Liver (tissue), 8 donors: ENCODE measurements at regions not wholly inside any gene's neighbourhood (a gene's known extent, or its start where the extent isn't known, plus 50 kb on each side); places are given as distances from the start of the nearest gene placed in this dataset.
A peak's percentile ranks its signal among the peaks of the same experiment; 100 is the strongest.

Experiments
- DNase-seq: peaks from one replicate; pipeline ENCODE4 v3.0.0-alpha.2; 2017; ENCODE audit warnings: low spot score
- H3K27ac ChIP-seq, 2 donors: one replicate each; pipeline ENCODE4 v1.7.0; 2013; ENCODE audit warnings: inconsistent platforms in 2 of 2, low read length in 2 of 2, control low read depth in 1 of 2, low read depth in 1 of 2, mild to moderate bottlenecking in 1 of 2
- H3K27me3 ChIP-seq, 4 donors: one replicate each; pipeline versions ENCODE4 v1.6.1 to v1.7.0; 2013; ENCODE audit warnings: low read length in 3 of 4, inconsistent platforms in 1 of 4, mild to moderate bottlenecking in 1 of 4, moderate library complexity in 1 of 4; ENCODE audit not compliant: control insufficient read depth in 4 of 4, insufficient read depth in 4 of 4
- H3K36me3 ChIP-seq, 4 donors: one replicate each; pipeline versions ENCODE4 v1.6.1 to v1.7.0; 2013; ENCODE audit warnings: low read length in 3 of 4, mild to moderate bottlenecking in 3 of 4, low read depth in 1 of 4, moderate library complexity in 1 of 4; ENCODE audit not compliant: control insufficient read depth in 4 of 4, insufficient read depth in 3 of 4
- H3K4me1 ChIP-seq, 4 donors: one replicate each; pipeline versions ENCODE4 v1.6.1 to v1.7.0; 2013; ENCODE audit warnings: low read length in 3 of 4, mild to moderate bottlenecking in 3 of 4, moderate library complexity in 1 of 4; ENCODE audit not compliant: control insufficient read depth in 4 of 4, insufficient read depth in 4 of 4
- H3K4me3 ChIP-seq, 3 donors: one replicate each; pipeline versions ENCODE4 v1.6.1 to v1.7.0; 2013; ENCODE audit warnings: low read length in 3 of 3, control low read depth in 1 of 3, low read depth in 1 of 3, mild to moderate bottlenecking in 1 of 3
- H3K9ac ChIP-seq, 2 donors: one replicate each; pipeline ENCODE4 v1.7.0; 2013; ENCODE audit warnings: low read length in 2 of 2, mild to moderate bottlenecking in 2 of 2, moderate library complexity in 2 of 2, control low read depth in 1 of 2, low read depth in 1 of 2
- H3K9me3 ChIP-seq, 4 donors: one replicate each; pipeline versions ENCODE4 v1.6.1 to v1.7.0; 2013; ENCODE audit warnings: low read length in 3 of 4; ENCODE audit not compliant: control insufficient read depth in 4 of 4
- EGR1 ChIP-seq, 2 donors: IDR thresholded peaks; 2 replicates each; pipeline ENCODE4 v1.6.1; 2016 to 2018; ENCODE audit warnings: antibody characterized with exemption in 2 of 2, low read depth in 2 of 2
- FOXA1 ChIP-seq: IDR thresholded peaks from 2 replicates; pipeline ENCODE4 v1.6.1; 2016; ENCODE audit warnings: antibody characterized with exemption
- FOXA2 ChIP-seq: IDR thresholded peaks from 2 replicates; pipeline ENCODE4 v1.6.1; 2016; ENCODE audit warnings: antibody characterized with exemption
- GABPA ChIP-seq, 2 donors: IDR thresholded peaks in 1 of 2; conservative IDR thresholded peaks in 1 of 2; 2 replicates each; pipeline ENCODE4 v1.6.1; 2016; ENCODE audit warnings: antibody characterized with exemption in 2 of 2, mild to moderate bottlenecking in 1 of 2, moderate library complexity in 1 of 2
- HNF4A ChIP-seq, 2 donors: conservative IDR thresholded peaks; 2 replicates each; pipeline ENCODE4 v1.6.1; 2016; ENCODE audit warnings: antibody characterized with exemption in 2 of 2, mild to moderate bottlenecking in 2 of 2
- HNF4G ChIP-seq: IDR thresholded peaks from 2 replicates; pipeline ENCODE4 v1.6.1; 2016; ENCODE audit warnings: antibody characterized with exemption
- JUND ChIP-seq, 2 donors: IDR thresholded peaks; 2 replicates each; pipeline ENCODE4 v1.6.1; 2016; ENCODE audit warnings: antibody characterized with exemption in 2 of 2
- NR2F2 ChIP-seq: IDR thresholded peaks from 2 replicates; pipeline ENCODE4 v1.6.1; 2016; ENCODE audit warnings: antibody characterized with exemption
- RAD21 ChIP-seq, 2 donors: IDR thresholded peaks; 2 replicates each; pipeline ENCODE4 v1.6.1; 2016; ENCODE audit warnings: antibody characterized with exemption in 2 of 2, mild to moderate bottlenecking in 2 of 2
- RXRA ChIP-seq, 2 donors: IDR thresholded peaks; 2 replicates each; pipeline ENCODE4 v1.6.1; 2017 to 2018; ENCODE audit warnings: antibody characterized with exemption in 2 of 2, mild to moderate bottlenecking in 1 of 2
- SP1 ChIP-seq: IDR thresholded peaks from 2 replicates; pipeline ENCODE4 v1.6.1; 2018; ENCODE audit warnings: antibody characterized with exemption, mild to moderate bottlenecking
- TAF1 ChIP-seq: conservative IDR thresholded peaks from 2 replicates; pipeline ENCODE4 v1.6.1; 2016; ENCODE audit warnings: antibody characterized with exemption, mild to moderate bottlenecking
- YY1 ChIP-seq: IDR thresholded peaks from 2 replicates; pipeline ENCODE4 v1.6.1; 2016; ENCODE audit warnings: antibody characterized with exemption, mild to moderate bottlenecking
- whole genome bisulfite sequencing: extraction: QIAGEN DNeasy Blood & Tissue Kit; methylation state at CpG from one replicate; pipeline ENCODE4 v1.1.7; 2013; 5-methylcytosine and 5-hydroxymethylcytosine counted together
- TF ChIP-seq, protein P1 (sequence below): IDR thresholded peaks from 2 replicates; pipeline ENCODE4 v1.6.1; 2016; ENCODE audit warnings: antibody characterized with exemption
- TF ChIP-seq, protein P2 (sequence below): IDR thresholded peaks from 2 replicates; pipeline ENCODE4 v1.6.1; 2016; ENCODE audit warnings: antibody characterized with exemption
- TF ChIP-seq, protein P3 (sequence below): IDR thresholded peaks from 2 replicates; pipeline ENCODE4 v1.6.1; 2016; ENCODE audit warnings: antibody characterized with exemption
- TF ChIP-seq, protein P4 (sequence below): IDR thresholded peaks from 2 replicates; pipeline ENCODE4 v1.6.1; 2016; ENCODE audit warnings: antibody characterized with exemption, mild to moderate bottlenecking
- TF ChIP-seq, protein P5 (sequence below): fragments of 150-350 bp; IDR thresholded peaks from 2 replicates; pipeline ENCODE4 v1.5.1; 2017; ENCODE audit warnings: improper control_type of control experiment, low read depth, low read length; ENCODE audit not compliant: missing input control
- donor health status: healthy.
- donor health status: healthy.
- donor health status: healthy.
- donor health status: healthy.
- donor health status: healthy.

DNA sequence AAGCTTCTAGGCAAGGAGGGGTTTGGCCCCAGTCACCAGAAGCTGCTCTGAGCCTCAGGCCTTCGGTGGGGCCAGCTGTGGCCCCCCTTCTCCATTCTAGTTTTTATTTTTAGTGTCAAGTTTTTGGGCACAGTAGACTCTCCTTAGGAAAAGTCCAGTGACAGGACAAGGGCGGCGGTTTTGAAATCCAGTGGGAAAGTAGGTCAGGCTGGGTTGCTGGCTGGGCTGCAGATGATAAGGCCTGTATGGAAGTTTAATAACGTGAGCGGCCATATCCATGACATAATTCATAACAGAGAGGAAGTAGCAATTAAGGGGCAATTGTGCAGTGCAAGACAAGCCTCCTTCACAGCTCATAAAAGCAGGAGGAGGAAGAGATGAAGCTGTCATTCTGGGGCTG is 87.1 kb upstream of the ZNF716 start:
- H3K9ac ChIP-seq: no peak overlapping the region
- WGBS: 26% methylated on average over 5 of the region's 5 CpGs
- H3K4me3 ChIP-seq: no peak overlapping the region
- H3K36me3 ChIP-seq: no peaks in the 10 kb centered on the region
- H3K4me1 ChIP-seq: peaks cover 0 to 14% (median 7%) of the 10 kb centered on the region in 4 donors
- no peak overlapping the region for H3K27ac ChIP-seq
- no peak for DNase-seq
- TF ChIP-seq HNF4A (conservative IDR thresholded peaks at IDR 0.05) (peak in 1 of 2 donors; percentile 10), RXRA (IDR thresholded peaks at IDR 0.05) (peak in 1 of 2 donors; percentile 13)
- TF ChIP-seq, protein P1, sequence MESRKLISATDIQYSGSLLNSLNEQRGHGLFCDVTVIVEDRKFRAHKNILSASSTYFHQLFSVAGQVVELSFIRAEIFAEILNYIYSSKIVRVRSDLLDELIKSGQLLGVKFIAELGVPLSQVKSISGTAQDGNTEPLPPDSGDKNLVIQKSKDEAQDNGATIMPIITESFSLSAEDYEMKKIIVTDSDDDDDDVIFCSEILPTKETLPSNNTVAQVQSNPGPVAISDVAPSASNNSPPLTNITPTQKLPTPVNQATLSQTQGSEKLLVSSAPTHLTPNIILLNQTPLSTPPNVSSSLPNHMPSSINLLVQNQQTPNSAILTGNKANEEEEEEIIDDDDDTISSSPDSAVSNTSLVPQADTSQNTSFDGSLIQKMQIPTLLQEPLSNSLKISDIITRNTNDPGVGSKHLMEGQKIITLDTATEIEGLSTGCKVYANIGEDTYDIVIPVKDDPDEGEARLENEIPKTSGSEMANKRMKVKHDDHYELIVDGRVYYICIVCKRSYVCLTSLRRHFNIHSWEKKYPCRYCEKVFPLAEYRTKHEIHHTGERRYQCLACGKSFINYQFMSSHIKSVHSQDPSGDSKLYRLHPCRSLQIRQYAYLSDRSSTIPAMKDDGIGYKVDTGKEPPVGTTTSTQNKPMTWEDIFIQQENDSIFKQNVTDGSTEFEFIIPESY: no peak
- no peaks in the 10 kb centered on the region for H3K27me3 ChIP-seq
- no peaks in the 10 kb centered on the region for H3K9me3 ChIP-seq

DNA sequence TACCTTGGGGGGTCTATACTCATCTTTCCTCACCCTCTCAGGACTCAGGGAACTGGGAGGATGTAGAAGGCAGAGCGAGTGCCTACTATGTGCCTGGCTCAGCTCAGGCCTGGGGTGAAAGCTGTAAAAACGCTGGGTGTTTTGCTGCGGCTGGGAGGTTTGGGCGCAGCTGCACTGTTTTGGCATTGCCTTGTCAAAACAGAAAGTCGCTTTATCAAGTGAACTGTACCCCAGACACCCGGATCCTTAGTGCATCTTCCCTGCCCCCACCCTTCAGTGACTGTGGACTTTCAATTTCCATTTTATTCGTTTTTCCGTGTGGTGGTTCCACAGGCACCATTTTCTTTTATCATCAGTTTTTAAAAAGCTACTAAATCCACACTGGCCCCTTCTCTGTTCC is 86.7 kb upstream of the ZNF716 start:
- H3K27ac ChIP-seq: no peak overlapping the region
- H3K27me3 ChIP-seq: no peaks in the 10 kb centered on the region
- no peaks in the 10 kb centered on the region for H3K36me3 ChIP-seq
- 75% methylated on average over 8 of the region's 8 CpGs for WGBS
- no peak overlapping the region for H3K4me3 ChIP-seq
- no peaks in the 10 kb centered on the region for H3K9me3 ChIP-seq
- TF ChIP-seq NR2F2 (no peak), RAD21 (IDR thresholded peaks at IDR 0.05) (no peak), GABPA (IDR thresholded peaks at IDR 0.05 in 1 of 2, conservative IDR thresholded peaks at IDR 0.05 in 1 of 2) (no peak), RXRA (IDR thresholded peaks at IDR 0.05) (no peak), YY1 (no peak), TAF1 (no peak), FOXA2 (no peak), HNF4A (conservative IDR thresholded peaks at IDR 0.05) (no peak), FOXA1 (no peak), HNF4G (no peak), JUND (IDR thresholded peaks at IDR 0.05) (no peak), SP1 (no peak), EGR1 (IDR thresholded peaks at IDR 0.05; ENCODE audit: low read depth in 2 of 2) (no peak)
- TF ChIP-seq, protein P1: no peak
- TF ChIP-seq, protein P2, sequence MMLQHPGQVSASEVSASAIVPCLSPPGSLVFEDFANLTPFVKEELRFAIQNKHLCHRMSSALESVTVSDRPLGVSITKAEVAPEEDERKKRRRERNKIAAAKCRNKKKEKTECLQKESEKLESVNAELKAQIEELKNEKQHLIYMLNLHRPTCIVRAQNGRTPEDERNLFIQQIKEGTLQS: no peak
- TF ChIP-seq, protein P3, sequence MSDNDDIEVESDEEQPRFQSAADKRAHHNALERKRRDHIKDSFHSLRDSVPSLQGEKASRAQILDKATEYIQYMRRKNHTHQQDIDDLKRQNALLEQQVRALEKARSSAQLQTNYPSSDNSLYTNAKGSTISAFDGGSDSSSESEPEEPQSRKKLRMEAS: no peak
- TF ChIP-seq, protein P4, sequence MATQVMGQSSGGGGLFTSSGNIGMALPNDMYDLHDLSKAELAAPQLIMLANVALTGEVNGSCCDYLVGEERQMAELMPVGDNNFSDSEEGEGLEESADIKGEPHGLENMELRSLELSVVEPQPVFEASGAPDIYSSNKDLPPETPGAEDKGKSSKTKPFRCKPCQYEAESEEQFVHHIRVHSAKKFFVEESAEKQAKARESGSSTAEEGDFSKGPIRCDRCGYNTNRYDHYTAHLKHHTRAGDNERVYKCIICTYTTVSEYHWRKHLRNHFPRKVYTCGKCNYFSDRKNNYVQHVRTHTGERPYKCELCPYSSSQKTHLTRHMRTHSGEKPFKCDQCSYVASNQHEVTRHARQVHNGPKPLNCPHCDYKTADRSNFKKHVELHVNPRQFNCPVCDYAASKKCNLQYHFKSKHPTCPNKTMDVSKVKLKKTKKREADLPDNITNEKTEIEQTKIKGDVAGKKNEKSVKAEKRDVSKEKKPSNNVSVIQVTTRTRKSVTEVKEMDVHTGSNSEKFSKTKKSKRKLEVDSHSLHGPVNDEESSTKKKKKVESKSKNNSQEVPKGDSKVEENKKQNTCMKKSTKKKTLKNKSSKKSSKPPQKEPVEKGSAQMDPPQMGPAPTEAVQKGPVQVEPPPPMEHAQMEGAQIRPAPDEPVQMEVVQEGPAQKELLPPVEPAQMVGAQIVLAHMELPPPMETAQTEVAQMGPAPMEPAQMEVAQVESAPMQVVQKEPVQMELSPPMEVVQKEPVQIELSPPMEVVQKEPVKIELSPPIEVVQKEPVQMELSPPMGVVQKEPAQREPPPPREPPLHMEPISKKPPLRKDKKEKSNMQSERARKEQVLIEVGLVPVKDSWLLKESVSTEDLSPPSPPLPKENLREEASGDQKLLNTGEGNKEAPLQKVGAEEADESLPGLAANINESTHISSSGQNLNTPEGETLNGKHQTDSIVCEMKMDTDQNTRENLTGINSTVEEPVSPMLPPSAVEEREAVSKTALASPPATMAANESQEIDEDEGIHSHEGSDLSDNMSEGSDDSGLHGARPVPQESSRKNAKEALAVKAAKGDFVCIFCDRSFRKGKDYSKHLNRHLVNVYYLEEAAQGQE: no peak
- TF ChIP-seq, protein P5, sequence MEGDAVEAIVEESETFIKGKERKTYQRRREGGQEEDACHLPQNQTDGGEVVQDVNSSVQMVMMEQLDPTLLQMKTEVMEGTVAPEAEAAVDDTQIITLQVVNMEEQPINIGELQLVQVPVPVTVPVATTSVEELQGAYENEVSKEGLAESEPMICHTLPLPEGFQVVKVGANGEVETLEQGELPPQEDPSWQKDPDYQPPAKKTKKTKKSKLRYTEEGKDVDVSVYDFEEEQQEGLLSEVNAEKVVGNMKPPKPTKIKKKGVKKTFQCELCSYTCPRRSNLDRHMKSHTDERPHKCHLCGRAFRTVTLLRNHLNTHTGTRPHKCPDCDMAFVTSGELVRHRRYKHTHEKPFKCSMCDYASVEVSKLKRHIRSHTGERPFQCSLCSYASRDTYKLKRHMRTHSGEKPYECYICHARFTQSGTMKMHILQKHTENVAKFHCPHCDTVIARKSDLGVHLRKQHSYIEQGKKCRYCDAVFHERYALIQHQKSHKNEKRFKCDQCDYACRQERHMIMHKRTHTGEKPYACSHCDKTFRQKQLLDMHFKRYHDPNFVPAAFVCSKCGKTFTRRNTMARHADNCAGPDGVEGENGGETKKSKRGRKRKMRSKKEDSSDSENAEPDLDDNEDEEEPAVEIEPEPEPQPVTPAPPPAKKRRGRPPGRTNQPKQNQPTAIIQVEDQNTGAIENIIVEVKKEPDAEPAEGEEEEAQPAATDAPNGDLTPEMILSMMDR: no peak
- no peak for DNase-seq
- H3K9ac ChIP-seq: no peak overlapping the region
- H3K4me1 ChIP-seq: peaks cover 0 to 14% (median 7%) of the 10 kb centered on the region in 4 donors
